Adrenal gland (tissue), 5 donors: ENCODE measurements at regions not wholly inside any gene's neighbourhood (a gene's known extent, or its start where the extent isn't known, plus 50 kb on each side); places are given as distances from the start of the nearest gene placed in this dataset.

Experiments used
- POLR2A ChIP-seq, 2 donors: fragments of 450-650 bp; IDR thresholded peaks; one replicate each; pipeline ENCODE4 v1.6.1; 2017; ENCODE audit warnings: antibody characterized with exemption in 2 of 2, mild to moderate bottlenecking in 2 of 2, moderate library complexity in 1 of 2
- TF ChIP-seq, protein P1 (sequence below), 6 experiments: fragments of 450-650 bp in 4 of 6; fragments of 200-600 bp in 2 of 6; sonication (generic) in 1 of 6; IDR thresholded peaks; 1 replicate in 5 of 6; 2 replicates in 1 of 6; pipeline versions ENCODE4 v1.5.1 to v1.8.0; 2016 to 2021; ENCODE audit warnings: antibody characterized with exemption in 6 of 6, mild to moderate bottlenecking in 2 of 6, moderate library complexity in 1 of 6
- donor health status: DM: no; HTN: no; CAD: no.

DNA sequence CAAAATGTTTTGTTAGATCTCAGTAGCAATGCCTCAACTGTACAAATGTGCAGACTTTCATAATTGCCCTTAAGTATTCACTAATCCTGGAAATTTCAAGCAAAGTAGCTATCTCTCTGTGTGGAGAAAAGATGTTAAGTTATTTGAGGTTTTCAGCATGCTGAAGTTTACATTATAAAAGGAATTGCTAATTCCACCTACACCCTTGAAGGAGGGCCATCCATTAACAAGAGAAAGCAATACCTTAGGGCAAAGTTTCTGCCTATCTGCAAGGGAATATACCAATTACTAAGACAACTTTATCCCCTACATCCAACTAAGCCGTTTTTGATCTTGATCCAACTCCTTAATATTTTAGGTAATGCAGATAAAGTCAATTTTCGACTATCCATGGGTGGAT lies 380.7 kb upstream of the BTBD3 start:
- no peak for TF ChIP-seq POLR2A (IDR thresholded peaks at IDR 0.05)
- TF ChIP-seq, protein P1, sequence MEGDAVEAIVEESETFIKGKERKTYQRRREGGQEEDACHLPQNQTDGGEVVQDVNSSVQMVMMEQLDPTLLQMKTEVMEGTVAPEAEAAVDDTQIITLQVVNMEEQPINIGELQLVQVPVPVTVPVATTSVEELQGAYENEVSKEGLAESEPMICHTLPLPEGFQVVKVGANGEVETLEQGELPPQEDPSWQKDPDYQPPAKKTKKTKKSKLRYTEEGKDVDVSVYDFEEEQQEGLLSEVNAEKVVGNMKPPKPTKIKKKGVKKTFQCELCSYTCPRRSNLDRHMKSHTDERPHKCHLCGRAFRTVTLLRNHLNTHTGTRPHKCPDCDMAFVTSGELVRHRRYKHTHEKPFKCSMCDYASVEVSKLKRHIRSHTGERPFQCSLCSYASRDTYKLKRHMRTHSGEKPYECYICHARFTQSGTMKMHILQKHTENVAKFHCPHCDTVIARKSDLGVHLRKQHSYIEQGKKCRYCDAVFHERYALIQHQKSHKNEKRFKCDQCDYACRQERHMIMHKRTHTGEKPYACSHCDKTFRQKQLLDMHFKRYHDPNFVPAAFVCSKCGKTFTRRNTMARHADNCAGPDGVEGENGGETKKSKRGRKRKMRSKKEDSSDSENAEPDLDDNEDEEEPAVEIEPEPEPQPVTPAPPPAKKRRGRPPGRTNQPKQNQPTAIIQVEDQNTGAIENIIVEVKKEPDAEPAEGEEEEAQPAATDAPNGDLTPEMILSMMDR (IDR thresholded peaks at IDR 0.05): no peak
